OCI-LY1 (cell line): ENCODE measurements at regions not wholly inside any gene's neighbourhood (a gene's known extent, or its start where the extent isn't known, plus 50 kb on each side); places are given as distances from the start of the nearest gene placed in this dataset.

Source experiments
- H2AFZ ChIP-seq: fragments of 200-600 bp; sonication (generic), shearing (Covaris generic); 2 replicates; pipeline ENCODE4 v1.6.0; 2014; ENCODE audit warnings: antibody characterized with exemption, mild to moderate bottlenecking, low read length
- H3F3A ChIP-seq: fragments of 200-600 bp; sonication (generic), shearing (Covaris generic); 2 replicates; pipeline ENCODE4 v1.6.0; 2014; ENCODE audit warnings: mild to moderate bottlenecking, antibody characterized with exemption, low read length, moderate library complexity; ENCODE audit not compliant: insufficient read depth
- H3K27ac ChIP-seq: fragments of 200-600 bp; sonication (generic); 2 replicates; pipeline ENCODE4 v1.5.1; 2014; ENCODE audit warnings: low read length, mixed run types, mild to moderate bottlenecking, low read depth; ENCODE audit not compliant: poor library complexity, severe bottlenecking
- H3K27me3 ChIP-seq: fragments of 200-600 bp; sonication (generic); 2 replicates; pipeline ENCODE4 v1.6.0; 2014; ENCODE audit warnings: antibody characterized with exemption, mild to moderate bottlenecking, low read length, moderate library complexity; ENCODE audit not compliant: insufficient read depth
- H3K36me3 ChIP-seq: fragments of 200-600 bp; sonication (generic); 2 replicates; pipeline ENCODE4 v1.6.1; 2014; ENCODE audit warnings: mild to moderate bottlenecking, antibody characterized with exemption, low read length, moderate library complexity, mixed read lengths; ENCODE audit not compliant: insufficient read depth
- H3K4me1 ChIP-seq: fragments of 200-600 bp; sonication (generic); 2 replicates; pipeline ENCODE4 v1.5.1; 2014; ENCODE audit warnings: mild to moderate bottlenecking, low read length, moderate library complexity; ENCODE audit not compliant: insufficient read depth, severe bottlenecking
- H3K4me2 ChIP-seq: fragments of 200-600 bp; sonication (generic), shearing (Covaris generic); 2 replicates; pipeline ENCODE4 v1.6.1; 2014; ENCODE audit warnings: low read length
- H3K4me3 ChIP-seq: fragments of 200-600 bp; sonication (generic); 2 replicates; pipeline ENCODE4 v1.5.1; 2014; ENCODE audit warnings: low read length, low read depth, mild to moderate bottlenecking, mixed read lengths; ENCODE audit not compliant: poor library complexity, severe bottlenecking
- H3K79me2 ChIP-seq: fragments of 200-600 bp; shearing (Covaris generic); 2 replicates; pipeline ENCODE4 v1.6.1; 2016; ENCODE audit warnings: mixed run types, low read length, mixed read lengths; ENCODE audit not compliant: insufficient read depth
- H3K9ac ChIP-seq: fragments of 200-600 bp; sonication (generic), shearing (Covaris generic); 2 replicates; pipeline ENCODE4 v1.6.1; 2014; ENCODE audit warnings: mild to moderate bottlenecking, low read length, mixed read lengths
- H3K9me2 ChIP-seq: fragments of 200-600 bp; sonication (generic), shearing (Covaris generic); 2 replicates; pipeline ENCODE4 v1.6.1; 2014; ENCODE audit warnings: low read depth, mild to moderate bottlenecking, low read length, mixed read lengths
- H3K9me3 ChIP-seq: fragments of 200-600 bp; shearing (Covaris generic); 2 replicates; pipeline ENCODE4 v1.6.1; 2014; ENCODE audit warnings: low read length, mixed read lengths
- H4K20me1 ChIP-seq: fragments of 200-600 bp; sonication (generic), shearing (Covaris generic); 2 replicates; pipeline ENCODE4 v1.6.0; 2016; ENCODE audit warnings: mild to moderate bottlenecking, low read length; ENCODE audit not compliant: insufficient read depth
- CTCF ChIP-seq: fragments of 200-600 bp; sonication (generic), shearing (Covaris generic); IDR thresholded peaks from 2 replicates; pipeline ENCODE4 v1.5.1; 2017; ENCODE audit warnings: mild to moderate bottlenecking, antibody characterized with exemption, low read length, moderate library complexity, mixed read lengths
- EZH2 ChIP-seq: fragments of 200-600 bp; sonication (generic), shearing (Covaris generic); IDR thresholded peaks from 2 replicates; pipeline ENCODE4 v1.8.0; 2017; ENCODE audit warnings: borderline replicate concordance, mixed run types, mild to moderate bottlenecking, antibody characterized with exemption, low read length, moderate library complexity, mixed read lengths

DNA sequence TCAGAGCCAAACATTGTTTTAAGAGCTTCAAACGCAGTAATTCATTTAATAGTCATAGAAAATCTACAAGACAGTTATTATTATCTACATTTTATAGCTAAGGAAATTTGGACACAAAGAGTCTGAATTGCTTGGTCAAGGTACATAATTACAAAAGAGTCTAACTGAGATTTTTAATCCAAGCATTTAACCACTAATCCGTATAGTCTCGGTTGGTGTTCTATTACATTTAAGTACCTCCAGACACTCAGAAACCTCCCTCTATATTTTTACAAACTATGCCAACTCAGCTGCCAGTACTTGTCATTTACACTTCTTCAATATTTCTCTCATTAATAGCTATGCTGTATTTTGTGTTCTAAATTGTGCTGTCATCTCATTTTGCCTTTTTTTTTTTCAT lies 240.2 kb upstream of the PLSCR5 start:
- H3K27me3 ChIP-seq: no peaks in the 10 kb centered on the region
- no peak overlapping the region for H3K9ac ChIP-seq
- no peaks in the 10 kb centered on the region for H3K4me1 ChIP-seq
- H3K9me2 ChIP-seq: no peaks in the 10 kb centered on the region
- H3K79me2 ChIP-seq: no peaks in the 10 kb centered on the region
- no peaks in the 10 kb centered on the region for H4K20me1 ChIP-seq
- no peaks in the 10 kb centered on the region for H3F3A ChIP-seq
- H3K27ac ChIP-seq: no peak overlapping the region
- H3K9me3 ChIP-seq: no peaks in the 10 kb centered on the region
- H3K4me3 ChIP-seq: no peak overlapping the region
- no peak overlapping the region for H3K4me2 ChIP-seq
- TF ChIP-seq CTCF (no peak), EZH2 (no peak)
- H2AFZ ChIP-seq: no peak overlapping the region
- no peaks in the 10 kb centered on the region for H3K36me3 ChIP-seq

DNA sequence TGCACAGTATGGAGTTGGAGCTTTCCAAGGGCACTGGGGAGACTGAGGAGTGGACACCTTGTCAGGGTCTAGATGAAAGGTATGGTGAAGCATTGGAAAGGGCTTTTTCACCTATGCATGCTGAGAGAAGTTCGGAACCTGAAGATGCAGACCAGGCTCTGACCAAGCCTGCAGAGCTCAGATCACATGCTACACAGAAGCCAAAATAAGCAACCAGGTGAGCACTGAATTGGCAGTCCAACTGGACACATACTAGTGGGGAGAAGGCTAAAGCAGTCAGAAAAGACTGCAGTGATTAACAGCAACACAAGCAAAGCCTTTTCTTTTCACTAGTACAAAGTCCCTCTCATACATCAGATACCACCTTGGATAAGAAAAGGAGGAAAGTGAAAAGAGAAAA lies 238.3 kb upstream of the PLSCR5 start:
- Histone ChIP-seq H3K9me2 (no peaks in the 10 kb centered on the region), H3F3A (no peaks in the 10 kb centered on the region), H3K4me2 (no peak overlapping the region), H3K4me3 (no peak overlapping the region), H3K36me3 (no peaks in the 10 kb centered on the region), H3K9me3 (no peaks in the 10 kb centered on the region), H3K4me1 (no peaks in the 10 kb centered on the region), H3K9ac (no peak overlapping the region), H3K79me2 (no peaks in the 10 kb centered on the region), H3K27ac (no peak overlapping the region), H4K20me1 (no peaks in the 10 kb centered on the region), H2AFZ (no peak overlapping the region), H3K27me3 (no peaks in the 10 kb centered on the region)
- TF ChIP-seq EZH2 (no peak), CTCF (no peak)

DNA sequence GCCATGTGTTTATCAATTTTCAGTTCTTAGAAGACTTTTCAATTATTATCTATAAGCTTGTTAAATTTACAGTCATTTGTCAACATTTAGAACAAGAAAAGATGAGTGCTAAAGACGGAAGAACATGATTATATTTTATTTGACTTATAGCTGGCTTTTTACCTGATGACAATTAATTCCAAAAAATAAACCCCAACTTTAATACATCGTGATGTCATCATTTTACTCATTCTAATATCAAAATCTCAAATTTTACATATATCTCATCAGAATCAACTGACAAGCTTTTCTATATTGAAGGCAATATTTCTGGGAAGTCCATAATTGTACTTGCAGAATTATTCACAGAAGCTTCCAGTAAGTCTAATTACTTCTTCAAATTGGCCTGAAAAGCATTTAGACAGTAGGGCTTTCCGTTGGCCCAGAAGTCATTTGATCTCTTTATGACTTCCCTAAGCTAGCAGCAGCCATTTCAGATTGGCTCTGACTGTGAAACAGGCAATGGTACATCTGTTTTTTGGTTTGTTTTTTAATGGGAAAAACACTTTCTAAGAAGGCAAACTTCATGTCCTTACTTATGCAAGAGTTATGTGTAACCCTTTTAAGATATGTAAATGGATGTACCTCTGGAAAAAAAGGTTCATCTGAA lies 234.7 kb upstream of the PLSCR5 start:
- TF ChIP-seq CTCF: no peak
- TF ChIP-seq EZH2: no peak
- Histone ChIP-seq H2AFZ (no peak overlapping the region), H3K9me3 (no peaks in the 10 kb centered on the region), H4K20me1 (no peaks in the 10 kb centered on the region), H3K27me3 (no peaks in the 10 kb centered on the region), H3K79me2 (no peaks in the 10 kb centered on the region), H3K4me2 (no peak overlapping the region), H3K27ac (no peak overlapping the region), H3K9ac (no peak overlapping the region), H3F3A (no peaks in the 10 kb centered on the region), H3K9me2 (no peaks in the 10 kb centered on the region), H3K4me3 (no peak overlapping the region), H3K36me3 (no peaks in the 10 kb centered on the region), H3K4me1 (no peaks in the 10 kb centered on the region)
